ENCODE measurements at regions not wholly inside any gene's neighbourhood (a gene's known extent, or its start where the extent isn't known, plus 50 kb on each side); places are given as distances from the start of the nearest gene placed in this dataset.

- TF ChIP-seq CTCF (IDR thresholded peaks at IDR 0.05; ENCODE audit: low read depth, low read length, missing input control) (no peak), ATF3 (IDR thresholded peaks at IDR 0.05) (no peak), MAX (IDR thresholded peaks at IDR 0.05) (no peak), YY1 (IDR thresholded peaks at IDR 0.05) (no peak), REST (IDR thresholded peaks at IDR 0.05) (no peak)
These were observed 367.5 kb upstream of the GRID2 start for GRCh38 chr4:91936311-91936710.
